ENCODE measurements at regions not wholly inside any gene's neighbourhood (a gene's known extent, or its start where the extent isn't known, plus 50 kb on each side); places are given as distances from the start of the nearest gene placed in this dataset.

GRCh38 chr3:29065211-29065785 lies 215.6 kb upstream of the RBMS3 start:
- DNase-seq (peak in 1 of 2 donors; percentile 10), ATAC-seq (no peak)
- intact Hi-C loops (cut with DNase I, micrococcal nuclease) = no loop called here

GRCh38 chr3:29067007-29067406 lies 213.9 kb upstream of the RBMS3 start:
- ATAC-seq = no peak
- intact Hi-C loops (cut with DNase I, micrococcal nuclease) = no loop called here

GRCh38 chr3:29070959-29071634 lies 209.8 kb upstream of the RBMS3 start:
- intact Hi-C loops (cut with DNase I, micrococcal nuclease) = no loop called here
- DNase-seq (no peak), ATAC-seq (no peak)

More at GRCh38 chr3:29067007-29067406, 213.9 kb upstream of the RBMS3 start:
- no peak for DNase-seq

GRCh38 chr3:29072611-29073010 lies 208.3 kb upstream of the RBMS3 start:
- DNase-seq = no peak
- intact Hi-C loops (cut with DNase I, micrococcal nuclease) = no loop called here
- no peak for ATAC-seq

GRCh38 chr3:29077356-29077755 lies 203.5 kb upstream of the RBMS3 start:
- ATAC-seq (no peak), DNase-seq (no peak)
- intact Hi-C loops (cut with DNase I, micrococcal nuclease) = no loop called here

GRCh38 chr3:29079358-29079757 lies 201.5 kb upstream of the RBMS3 start:
- intact Hi-C loops (cut with DNase I, micrococcal nuclease) = no loop called here
- ATAC-seq = no peak
- no peak for DNase-seq

- ATAC-seq (no peak), DNase-seq (no peak)
- intact Hi-C loops (cut with DNase I, micrococcal nuclease) = no loop called here
Observed at GRCh38 chr3:29080967-29081366, 199.9 kb upstream of the RBMS3 start.

- intact Hi-C loops (cut with DNase I, micrococcal nuclease) = no loop called here
- no peak for DNase-seq
- ATAC-seq = no peak
Observed at GRCh38 chr3:29083081-29083480, 197.8 kb upstream of the RBMS3 start.

- intact Hi-C loops (cut with DNase I, micrococcal nuclease) = no loop called here
- no peak for DNase-seq
Observed at GRCh38 chr3:29083676-29084075, 197.2 kb upstream of the RBMS3 start.

GRCh38 chr3:29088579-29088978 lies 192.3 kb upstream of the RBMS3 start:
- ATAC-seq (no peak), DNase-seq (no peak)
- intact Hi-C loops (cut with DNase I, micrococcal nuclease) = no loop called here

More at GRCh38 chr3:29083676-29084075, 197.2 kb upstream of the RBMS3 start:
- no peak for ATAC-seq

- ATAC-seq (no peak), DNase-seq (no peak)
- intact Hi-C loops (cut with DNase I, micrococcal nuclease) = no loop called here
Observed at GRCh38 chr3:29090912-29091597, 189.8 kb upstream of the RBMS3 start.

- intact Hi-C loops (cut with DNase I, micrococcal nuclease) = no loop called here
- DNase-seq = no peak
- no peak for ATAC-seq
Observed at GRCh38 chr3:29091599-29092189, 189.2 kb upstream of the RBMS3 start.

GRCh38 chr3:29092348-29092747 lies 188.5 kb upstream of the RBMS3 start:
- ATAC-seq (no peak), DNase-seq (no peak)
- intact Hi-C loops (cut with DNase I, micrococcal nuclease) = no loop called here

GRCh38 chr3:29099296-29099695 lies 181.6 kb upstream of the RBMS3 start:
- intact Hi-C loops (cut with DNase I, micrococcal nuclease) = no loop called here
- ATAC-seq (no peak), DNase-seq (no peak)

- DNase-seq (no peak), ATAC-seq (no peak)
- intact Hi-C loops (cut with DNase I, micrococcal nuclease) = no loop called here
Observed at GRCh38 chr3:29099775-29100174, 181.1 kb upstream of the RBMS3 start.

GRCh38 chr3:29100292-29100691 lies 180.6 kb upstream of the RBMS3 start:
- ATAC-seq = no peak
- intact Hi-C loops (cut with DNase I, micrococcal nuclease) = no loop called here
- no peak for DNase-seq

- no peak for DNase-seq
- intact Hi-C loops (cut with DNase I, micrococcal nuclease) = no loop called here
- ATAC-seq = no peak
Observed at GRCh38 chr3:29128001-29128400, 152.9 kb upstream of the RBMS3 start.

- ATAC-seq (no peak), DNase-seq (no peak)
- intact Hi-C loops (cut with DNase I, micrococcal nuclease) = no loop called here
Observed at GRCh38 chr3:29137601-29138000, 143.3 kb upstream of the RBMS3 start.

GRCh38 chr3:29138171-29138570 lies 142.7 kb upstream of the RBMS3 start:
- DNase-seq (no peak), ATAC-seq (no peak)
- intact Hi-C loops (cut with DNase I, micrococcal nuclease) = no loop called here

GRCh38 chr3:29140666-29141065 lies 140.2 kb upstream of the RBMS3 start:
- intact Hi-C loops (cut with DNase I, micrococcal nuclease) = no loop called here
- no peak for DNase-seq
- ATAC-seq = no peak
